Loucy (cell line): ENCODE measurements at regions not wholly inside any gene's neighbourhood (a gene's known extent, or its start where the extent isn't known, plus 50 kb on each side); places are given as distances from the start of the nearest gene placed in this dataset.

Source experiments
- H2AFZ ChIP-seq: fragments of 200-600 bp; sonication (generic); 2 replicates; pipeline ENCODE4 v1.6.0; 2016; ENCODE audit warnings: antibody characterized with exemption, mild to moderate bottlenecking, low read length, moderate library complexity
- H3F3A ChIP-seq: fragments of 200-600 bp; 2 replicates; pipeline ENCODE4 v1.6.0; 2016; ENCODE audit warnings: antibody characterized with exemption, low read depth, mild to moderate bottlenecking
- H3K27me3 ChIP-seq: fragments of 200-600 bp; sonication (generic); 2 replicates; pipeline ENCODE4 v1.6.1; 2014; ENCODE audit warnings: low read length, mild to moderate bottlenecking; ENCODE audit not compliant: insufficient read depth, poor library complexity, severe bottlenecking
- H3K36me3 ChIP-seq: fragments of 200-600 bp; sonication (generic); 2 replicates; pipeline ENCODE4 v1.6.1; 2016; ENCODE audit warnings: low read length; ENCODE audit not compliant: insufficient read depth
- H3K4me1 ChIP-seq: fragments of 200-600 bp; sonication (generic); 2 replicates; pipeline ENCODE4 v1.5.1; 2014; ENCODE audit warnings: low read length, mild to moderate bottlenecking; ENCODE audit not compliant: insufficient read depth, poor library complexity, severe bottlenecking
- H3K4me2 ChIP-seq: fragments of 200-600 bp; sonication (generic); 2 replicates; pipeline ENCODE4 v1.6.0; 2014; ENCODE audit warnings: antibody characterized with exemption, low read length, low read depth, mild to moderate bottlenecking; ENCODE audit not compliant: poor library complexity, severe bottlenecking
- H3K4me3 ChIP-seq: fragments of 200-600 bp; sonication (generic); 2 replicates; pipeline ENCODE4 v1.5.1; 2014; ENCODE audit warnings: low read length, mild to moderate bottlenecking, mixed read lengths; ENCODE audit not compliant: poor library complexity, severe bottlenecking
- H3K79me2 ChIP-seq: fragments of 200-600 bp; sonication (generic); 2 replicates; pipeline ENCODE4 v1.6.1; 2014; ENCODE audit warnings: low read length; ENCODE audit not compliant: insufficient read depth
- H3K9ac ChIP-seq: fragments of 200-600 bp; sonication (generic); 2 replicates; pipeline ENCODE4 v1.6.0; 2014; ENCODE audit warnings: mild to moderate bottlenecking, low read depth, low read length, moderate library complexity; ENCODE audit not compliant: poor library complexity, severe bottlenecking
- H3K9me2 ChIP-seq: fragments of 200-600 bp; sonication (generic); replicated peaks from 2 replicates; pipeline ENCODE4 v1.6.1; 2016; ENCODE audit warnings: low read depth, low read length, mixed read lengths
- H3K9me3 ChIP-seq: fragments of 200-600 bp; sonication (generic); 2 replicates; pipeline ENCODE4 v1.6.1; 2014; ENCODE audit warnings: mild to moderate bottlenecking, antibody characterized with exemption, low read length, low read depth; ENCODE audit not compliant: insufficient read depth
- H4K20me1 ChIP-seq: fragments of 200-600 bp; sonication (generic); 2 replicates; pipeline ENCODE4 v1.6.0; 2014; ENCODE audit warnings: antibody characterized with exemption, low read length, mild to moderate bottlenecking; ENCODE audit not compliant: insufficient read depth, poor library complexity, severe bottlenecking
- EZH2phosphoT487 ChIP-seq: fragments of 200-600 bp; IDR thresholded peaks from 2 replicates; pipeline ENCODE4 v1.6.1; 2018; ENCODE audit warnings: antibody characterized with exemption, mild to moderate bottlenecking, moderate library complexity, borderline replicate concordance
- TF ChIP-seq, protein P1 (sequence below): fragments of 200-600 bp; sonication (generic); conservative IDR thresholded peaks from 2 replicates; pipeline ENCODE4 v1.5.1; 2014; ENCODE audit warnings: mild to moderate bottlenecking, antibody characterized with exemption, low read length

- no peaks in the 10 kb centered on the region for H3K9me2 ChIP-seq
- no peaks in the 10 kb centered on the region for H3F3A ChIP-seq
- H3K4me1 ChIP-seq: no peaks in the 10 kb centered on the region
- no peaks in the 10 kb centered on the region for H3K9me3 ChIP-seq
- no peaks in the 10 kb centered on the region for H4K20me1 ChIP-seq
- H3K4me2 ChIP-seq: no peak overlapping the region
- H3K36me3 ChIP-seq: no peaks in the 10 kb centered on the region
- no peak overlapping the region for H2AFZ ChIP-seq
- no peak for TF ChIP-seq EZH2phosphoT487
- TF ChIP-seq, protein P1, sequence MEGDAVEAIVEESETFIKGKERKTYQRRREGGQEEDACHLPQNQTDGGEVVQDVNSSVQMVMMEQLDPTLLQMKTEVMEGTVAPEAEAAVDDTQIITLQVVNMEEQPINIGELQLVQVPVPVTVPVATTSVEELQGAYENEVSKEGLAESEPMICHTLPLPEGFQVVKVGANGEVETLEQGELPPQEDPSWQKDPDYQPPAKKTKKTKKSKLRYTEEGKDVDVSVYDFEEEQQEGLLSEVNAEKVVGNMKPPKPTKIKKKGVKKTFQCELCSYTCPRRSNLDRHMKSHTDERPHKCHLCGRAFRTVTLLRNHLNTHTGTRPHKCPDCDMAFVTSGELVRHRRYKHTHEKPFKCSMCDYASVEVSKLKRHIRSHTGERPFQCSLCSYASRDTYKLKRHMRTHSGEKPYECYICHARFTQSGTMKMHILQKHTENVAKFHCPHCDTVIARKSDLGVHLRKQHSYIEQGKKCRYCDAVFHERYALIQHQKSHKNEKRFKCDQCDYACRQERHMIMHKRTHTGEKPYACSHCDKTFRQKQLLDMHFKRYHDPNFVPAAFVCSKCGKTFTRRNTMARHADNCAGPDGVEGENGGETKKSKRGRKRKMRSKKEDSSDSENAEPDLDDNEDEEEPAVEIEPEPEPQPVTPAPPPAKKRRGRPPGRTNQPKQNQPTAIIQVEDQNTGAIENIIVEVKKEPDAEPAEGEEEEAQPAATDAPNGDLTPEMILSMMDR: no peak
- no peak overlapping the region for H3K4me3 ChIP-seq
- H3K79me2 ChIP-seq: no peaks in the 10 kb centered on the region
- H3K9ac ChIP-seq: no peak overlapping the region
- no peaks in the 10 kb centered on the region for H3K27me3 ChIP-seq
Measured at GRCh38 chr4:111519683-111520082, 625.6 kb upstream of the FAM241A start.

DNA sequence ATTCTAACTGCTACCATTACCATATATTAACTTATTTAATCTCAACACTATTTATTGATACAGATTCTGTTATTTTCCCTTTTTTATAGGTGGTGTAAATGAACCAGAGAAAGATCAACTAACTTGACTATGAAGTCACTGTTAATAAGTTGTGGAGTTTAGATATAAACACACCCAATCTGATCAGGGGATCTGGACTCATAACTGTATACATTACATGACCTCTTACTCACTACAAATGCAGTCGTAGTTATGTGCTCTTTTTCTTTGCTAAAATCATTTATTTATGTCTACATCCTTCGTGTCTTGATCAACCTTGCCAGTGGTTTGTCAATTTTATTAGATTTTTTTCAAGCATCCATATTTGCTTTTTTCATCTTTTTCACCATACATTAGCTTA is 614.8 kb upstream of the FAM241A start:
- Histone ChIP-seq H3F3A (no peaks in the 10 kb centered on the region), H3K9me2 (no peaks in the 10 kb centered on the region), H3K9ac (no peak overlapping the region), H3K4me1 (no peaks in the 10 kb centered on the region), H2AFZ (no peak overlapping the region), H3K9me3 (no peaks in the 10 kb centered on the region), H3K27me3 (no peaks in the 10 kb centered on the region), H3K36me3 (no peaks in the 10 kb centered on the region), H3K4me2 (no peak overlapping the region), H3K79me2 (no peaks in the 10 kb centered on the region), H3K4me3 (no peak overlapping the region), H4K20me1 (no peaks in the 10 kb centered on the region)
- TF ChIP-seq EZH2phosphoT487: no peak
- TF ChIP-seq, protein P1: no peak

- Histone ChIP-seq H3K36me3 (no peaks in the 10 kb centered on the region), H3K4me1 (no peaks in the 10 kb centered on the region), H3K4me2 (no peak overlapping the region), H3F3A (no peaks in the 10 kb centered on the region), H3K9me3 (no peaks in the 10 kb centered on the region), H3K4me3 (no peak overlapping the region), H2AFZ (no peak overlapping the region), H3K79me2 (no peaks in the 10 kb centered on the region), H3K9ac (no peak overlapping the region), H3K9me2 (no peaks in the 10 kb centered on the region), H3K27me3 (no peaks in the 10 kb centered on the region), H4K20me1 (no peaks in the 10 kb centered on the region)
- no peak for TF ChIP-seq EZH2phosphoT487
- TF ChIP-seq, protein P1: no peak
Measured at GRCh38 chr4:111535792-111536191, 609.5 kb upstream of the FAM241A start.
